HFFc6 (cell line): ENCODE measurements at regions not wholly inside any gene's neighbourhood (a gene's known extent, or its start where the extent isn't known, plus 50 kb on each side); places are given as distances from the start of the nearest gene placed in this dataset.
A peak's percentile ranks its signal among the peaks of the same experiment; 100 is the strongest.

Experiments
- DNase-seq: peaks from one replicate; pipeline ENCODE4 v3.0.0-alpha.2; 2018
- H3K27ac Mint-ChIP-seq: 2 replicates; pipeline ENCODE4 v1.8.0; 2020; ENCODE audit warnings: mild to moderate bottlenecking, mixed read lengths
- H3K27me3 Mint-ChIP-seq: 2 replicates; pipeline ENCODE4 v1.8.0; 2021; ENCODE audit warnings: mild to moderate bottlenecking, moderate library complexity, mixed read lengths; ENCODE audit not compliant: insufficient read depth
- H3K36me3 Mint-ChIP-seq: 2 replicates; pipeline ENCODE4 v1.8.0; 2021; ENCODE audit warnings: low read depth, mixed read lengths
- H3K4me1 Mint-ChIP-seq: 2 replicates; pipeline ENCODE4 v1.8.0; 2020; ENCODE audit warnings: low read depth, mixed read lengths
- H3K4me3 Mint-ChIP-seq: 2 replicates; pipeline ENCODE4 v1.8.0; 2020; ENCODE audit warnings: mild to moderate bottlenecking, moderate library complexity, mixed read lengths
- H3K9me3 Mint-ChIP-seq: 2 replicates; pipeline ENCODE4 v1.8.0; 2020; ENCODE audit warnings: mild to moderate bottlenecking, mixed read lengths
- TF ChIP-seq, protein P1 (sequence below): fragments of 200-600 bp; sonication (generic); IDR thresholded peaks from 2 replicates; pipeline ENCODE4 v1.5.0; 2021; ENCODE audit warnings: antibody characterized with exemption, mild to moderate bottlenecking

DNA sequence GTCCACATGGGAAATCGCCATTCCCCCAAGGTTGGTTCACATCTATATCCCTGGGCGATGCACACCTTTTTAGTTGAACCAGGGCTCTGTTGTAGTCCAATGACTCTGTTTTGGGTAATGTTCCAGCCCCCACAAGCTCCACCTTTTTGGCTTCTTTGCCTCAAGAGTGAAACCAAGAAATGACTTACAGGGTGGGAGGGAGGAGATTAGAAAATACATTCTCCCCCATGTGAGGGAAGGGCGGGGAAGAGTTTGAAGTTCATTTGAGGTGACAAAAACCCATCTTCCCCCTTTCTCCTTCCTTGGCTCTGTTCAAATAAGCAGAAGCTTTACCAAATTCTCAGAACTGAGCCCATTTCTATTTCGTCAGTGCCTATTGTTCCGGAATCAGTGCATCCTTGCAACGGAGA, 82.8 kb downstream of the GATA3 start:
- Mint-ChIP-seq H3K27me3 (no peaks in the 10 kb centered on the region; the same call in none of the 2 replicates), H3K9me3 (peaks cover 8% of the 10 kb centered on the region; the same call in 1 of the 2 replicates), H3K36me3 (no peaks in the 10 kb centered on the region), H3K4me1 (peaks cover 8% of the 10 kb centered on the region; the same call in 1 of the 2 replicates), H3K27ac (no peak overlapping the region), H3K4me3 (no peak overlapping the region)
- TF ChIP-seq, protein P1, sequence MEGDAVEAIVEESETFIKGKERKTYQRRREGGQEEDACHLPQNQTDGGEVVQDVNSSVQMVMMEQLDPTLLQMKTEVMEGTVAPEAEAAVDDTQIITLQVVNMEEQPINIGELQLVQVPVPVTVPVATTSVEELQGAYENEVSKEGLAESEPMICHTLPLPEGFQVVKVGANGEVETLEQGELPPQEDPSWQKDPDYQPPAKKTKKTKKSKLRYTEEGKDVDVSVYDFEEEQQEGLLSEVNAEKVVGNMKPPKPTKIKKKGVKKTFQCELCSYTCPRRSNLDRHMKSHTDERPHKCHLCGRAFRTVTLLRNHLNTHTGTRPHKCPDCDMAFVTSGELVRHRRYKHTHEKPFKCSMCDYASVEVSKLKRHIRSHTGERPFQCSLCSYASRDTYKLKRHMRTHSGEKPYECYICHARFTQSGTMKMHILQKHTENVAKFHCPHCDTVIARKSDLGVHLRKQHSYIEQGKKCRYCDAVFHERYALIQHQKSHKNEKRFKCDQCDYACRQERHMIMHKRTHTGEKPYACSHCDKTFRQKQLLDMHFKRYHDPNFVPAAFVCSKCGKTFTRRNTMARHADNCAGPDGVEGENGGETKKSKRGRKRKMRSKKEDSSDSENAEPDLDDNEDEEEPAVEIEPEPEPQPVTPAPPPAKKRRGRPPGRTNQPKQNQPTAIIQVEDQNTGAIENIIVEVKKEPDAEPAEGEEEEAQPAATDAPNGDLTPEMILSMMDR, result no peak
- no peak for DNase-seq

DNA sequence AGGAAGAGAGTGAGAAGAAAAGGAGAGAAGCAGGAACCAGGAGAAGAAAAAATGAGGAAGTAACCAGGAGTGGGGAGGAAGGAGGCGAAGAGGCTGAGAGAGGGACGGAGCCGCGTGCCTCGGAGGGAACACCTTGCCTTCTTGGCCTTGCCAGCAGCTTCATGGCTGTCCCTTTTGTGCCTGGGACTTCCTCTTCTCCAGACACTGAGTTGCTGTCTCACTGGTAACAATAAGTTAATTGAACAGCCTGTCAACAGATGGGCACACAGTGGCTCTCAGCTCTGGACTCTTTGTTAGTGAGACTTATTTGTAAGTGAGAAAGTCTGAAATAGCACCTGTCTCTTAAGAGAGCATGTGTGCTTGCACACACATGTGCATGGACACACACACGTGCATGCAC, 83.2 kb downstream of the GATA3 start:
- peaks cover 8% of the 10 kb centered on the region; the same call in 1 of the 2 replicates for H3K4me1 Mint-ChIP-seq
- no peaks in the 10 kb centered on the region; the same call in none of the 2 replicates for H3K27me3 Mint-ChIP-seq
- DNase-seq, result no peak
- no peak overlapping the region for H3K27ac Mint-ChIP-seq
- H3K4me3 Mint-ChIP-seq, result no peak overlapping the region
- TF ChIP-seq, protein P1, result no peak
- H3K36me3 Mint-ChIP-seq, result no peaks in the 10 kb centered on the region
- H3K9me3 Mint-ChIP-seq, result peaks cover 8% of the 10 kb centered on the region; the same call in 1 of the 2 replicates

DNA sequence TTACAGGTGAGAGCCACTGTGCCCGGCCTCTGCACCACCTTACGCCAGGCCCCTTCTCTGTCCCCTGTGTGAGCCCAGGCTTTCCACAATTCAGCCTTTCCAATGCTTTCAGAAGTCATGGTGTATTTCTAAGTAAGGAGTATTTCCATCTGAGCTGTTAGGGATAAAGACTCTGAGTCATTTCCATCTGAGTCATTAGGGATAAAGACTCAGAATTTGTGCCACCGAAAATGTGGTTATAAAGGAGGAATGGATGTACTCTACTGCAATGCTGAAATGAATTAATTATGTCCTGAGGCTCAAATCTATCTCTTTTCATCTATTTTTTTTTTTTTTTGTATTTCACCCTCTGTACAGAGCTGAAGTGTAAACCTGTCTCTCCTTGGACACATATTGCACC, 84.0 kb downstream of the GATA3 start:
- Mint-ChIP-seq H3K36me3 (no peaks in the 10 kb centered on the region), H3K4me3 (no peak overlapping the region), H3K9me3 (peaks cover 8% of the 10 kb centered on the region; the same call in 1 of the 2 replicates), H3K4me1 (0 out of 2 replicates have a peak, but pooled peaks cover 8% of the 10 kb centered on the region), H3K27ac (no peak overlapping the region), H3K27me3 (no peaks in the 10 kb centered on the region; the same call in 1 of the 2 replicates)
- TF ChIP-seq, protein P1, result no peak
- peak; percentile 10 for DNase-seq

DNA sequence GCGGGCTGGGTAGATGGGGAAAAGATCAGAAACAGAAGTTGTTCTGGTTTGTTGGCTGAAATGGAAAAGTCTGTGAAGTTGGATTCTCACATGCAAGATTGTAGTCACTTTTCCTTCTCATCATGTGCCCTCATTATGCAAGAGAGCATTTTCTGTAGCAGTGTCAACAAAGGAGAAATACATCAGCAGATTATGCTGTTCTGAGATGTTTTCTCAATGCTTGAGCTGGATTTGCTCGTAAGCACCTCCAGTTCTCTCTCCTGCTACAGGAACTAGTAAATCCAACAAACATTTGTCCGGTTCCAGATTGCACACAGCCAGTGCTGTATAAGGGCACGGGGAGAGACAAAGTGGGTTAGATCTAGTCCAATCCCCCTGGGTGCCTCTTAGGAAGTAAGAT, 90.0 kb downstream of the GATA3 start:
- TF ChIP-seq, protein P1, result no peak
- H3K27me3 Mint-ChIP-seq, result peaks cover 7% of the 10 kb centered on the region
- no peak for DNase-seq

DNA sequence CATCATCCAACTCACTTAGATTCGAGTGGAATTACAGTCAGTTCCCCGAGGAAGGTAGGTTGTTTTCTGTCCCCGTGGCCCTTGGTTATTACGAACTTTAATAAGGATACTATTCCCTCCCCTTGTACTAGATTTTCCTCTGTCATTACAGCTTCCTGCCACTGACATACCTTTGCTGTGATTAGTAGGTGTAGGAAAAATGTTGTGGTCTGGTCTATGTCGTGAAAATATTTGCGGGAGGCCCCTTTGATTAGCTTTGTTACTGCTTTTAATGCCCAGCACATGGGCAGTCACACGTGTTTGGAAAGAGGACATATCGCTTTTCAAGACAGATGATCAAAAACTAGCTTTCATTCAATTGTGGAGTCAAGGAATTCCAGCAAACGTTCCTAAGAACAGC, 92.2 kb downstream of the GATA3 start:
- Mint-ChIP-seq H3K4me3 (no peak overlapping the region), H3K27me3 (peaks cover 7% of the 10 kb centered on the region), H3K4me1 (peaks cover 5% of the 10 kb centered on the region; the same call in 1 of the 2 replicates), H3K27ac (no peak overlapping the region), H3K9me3 (peaks cover 5% of the 10 kb centered on the region; the same call in 1 of the 2 replicates), H3K36me3 (no peaks in the 10 kb centered on the region)
- no peak for DNase-seq
- TF ChIP-seq, protein P1, result no peak

More for the DNA sequence above, 90.0 kb downstream of the GATA3 start:
- Mint-ChIP-seq H3K36me3 (no peaks in the 10 kb centered on the region), H3K27ac (no peak overlapping the region), H3K9me3 (peaks cover 9% of the 10 kb centered on the region; the same call in 1 of the 2 replicates), H3K4me3 (peak overlapping the region; percentile 26; the same call in 1 of the 2 replicates), H3K4me1 (peaks cover 5% of the 10 kb centered on the region; the same call in 1 of the 2 replicates)
